ENCODE measurements at regions not wholly inside any gene's neighbourhood (a gene's known extent, or its start where the extent isn't known, plus 50 kb on each side); places are given as distances from the start of the nearest gene placed in this dataset.

- TF ChIP-seq MEF2A (IDR thresholded peaks at IDR 0.05; ENCODE audit: borderline replicate concordance, low read depth) (no peak), RFX5 (IDR thresholded peaks at IDR 0.05; ENCODE audit: low read length) (no peak), YY1 (IDR thresholded peaks at IDR 0.05; ENCODE audit: low read depth) (no peak), EZH2phosphoT487 (IDR thresholded peaks at IDR 0.05; ENCODE audit: borderline replicate concordance, low read depth) (no peak), IRF3 (IDR thresholded peaks at IDR 0.05; ENCODE audit: low read depth, low read length) (no peak)
Measured at GRCh38 chr9:16179566-16179965, 626.7 kb downstream of the CCDC171 start (continued).

- POLR2A ChIA-PET, result no interaction called here
- H3K4me2 ChIP-seq, result no peak overlapping the region
- no peak for TF ChIP-seq SIN3A (IDR thresholded peaks at IDR 0.05; ENCODE audit: borderline replicate concordance, low read depth, low read length)
- no peak for TF ChIP-seq FOXM1 (IDR thresholded peaks at IDR 0.05; ENCODE audit: low read depth)
Measured at GRCh38 chr9:16180091-16180490, 627.2 kb downstream of the CCDC171 start.

GRCh38 chr9:16180546-16180945, 627.7 kb downstream of the CCDC171 start:
- DNase-seq, result no peak
- no peak overlapping the region for H3K4me2 ChIP-seq

More at GRCh38 chr9:16180091-16180490, 627.2 kb downstream of the CCDC171 start:
- peak overlapping the region in 1 of 2 experiments; percentile 45; a peak in 1 of 4 replicates for H3K27ac ChIP-seq (ENCODE audit: low read depth in 2 of 2, low read length in 1 of 2)
- no peaks in the 10 kb centered on the region for H3K4me1 ChIP-seq (ENCODE audit: control insufficient read depth in 1 of 2, insufficient read depth in 2 of 2, low read depth in 1 of 2, low read length in 1 of 2)
- peak overlapping the region; percentile 37; the same call in 1 of the 2 replicates for H2AFZ ChIP-seq (ENCODE audit: low read depth)
- no peaks in the 10 kb centered on the region for H3K36me3 ChIP-seq (replicated peaks in 1 of 2; ENCODE audit: control insufficient read depth in 1 of 2, insufficient read depth in 2 of 2, low read length in 1 of 2)
- H3K9ac ChIP-seq, result no peak overlapping the region; the same call in 1 of the 2 replicates
- H3K9me3 ChIP-seq, result no peaks in the 10 kb centered on the region
- no peaks in the 10 kb centered on the region for H3K9me2 ChIP-seq
- no peaks in the 10 kb centered on the region for H3K79me2 ChIP-seq (ENCODE audit: insufficient read depth)
- CTCF ChIA-PET, result interaction anchor here (1.1 to 1.4 kb wide), 4 partner anchors 11 to 22 kb away, joined by 3 to 4 read pairs (median 4); no protein-coding TSS in a partner anchor
- no peak overlapping the region for H3K4me3 ChIP-seq (ENCODE audit: low read depth in 2 of 2, low read length in 1 of 2)
- H3K27me3 ChIP-seq (ENCODE audit: insufficient read depth), result no peaks in the 10 kb centered on the region
- H4K20me1 ChIP-seq (ENCODE audit: insufficient read depth), result no peaks in the 10 kb centered on the region
- no peak for DNase-seq
- H3F3A ChIP-seq (replicated peaks; ENCODE audit: insufficient read depth), result no peaks in the 10 kb centered on the region
- WGBS (ENCODE audit: low lambda C conversion rate), result 84% methylated on average over 1 of the region's 1 CpG

GRCh38 chr9:16181539-16181938, 628.7 kb downstream of the CCDC171 start:
- no peak for DNase-seq
- ChIA-PET CTCF (no interaction called here), POLR2A (no interaction called here)
- Histone ChIP-seq H3K4me1 (ENCODE audit: control insufficient read depth in 1 of 2, insufficient read depth in 2 of 2, low read depth in 1 of 2, low read length in 1 of 2) (no peaks in the 10 kb centered on the region), H3K4me3 (ENCODE audit: low read depth in 2 of 2, low read length in 1 of 2) (no peak overlapping the region), H3K4me2 (no peak overlapping the region), H3K9ac (no peak overlapping the region), H3K27ac (ENCODE audit: low read depth in 2 of 2, low read length in 1 of 2) (no peak overlapping the region), H3K9me3 (no peaks in the 10 kb centered on the region), H3K79me2 (ENCODE audit: insufficient read depth) (no peaks in the 10 kb centered on the region), H3F3A (replicated peaks; ENCODE audit: insufficient read depth) (no peaks in the 10 kb centered on the region), H3K27me3 (ENCODE audit: insufficient read depth) (no peaks in the 10 kb centered on the region), H2AFZ (ENCODE audit: low read depth) (peak overlapping the region; percentile 71), H4K20me1 (ENCODE audit: insufficient read depth) (no peaks in the 10 kb centered on the region), H3K36me3 (replicated peaks in 1 of 2; ENCODE audit: control insufficient read depth in 1 of 2, insufficient read depth in 2 of 2, low read length in 1 of 2) (no peaks in the 10 kb centered on the region), H3K9me2 (no peaks in the 10 kb centered on the region)
- 98% methylated on average over 3 of the region's 3 CpGs for WGBS (ENCODE audit: low lambda C conversion rate)
- TF ChIP-seq FOXJ3 (CRISPR knock-in tag; IDR thresholded peaks at IDR 0.05) (no peak), RCOR1 (IDR thresholded peaks at IDR 0.05; ENCODE audit: low read length) (no peak), RXRA (IDR thresholded peaks at IDR 0.05; ENCODE audit: borderline replicate concordance, low read depth) (no peak), ZBTB33 (IDR thresholded peaks at IDR 0.05; ENCODE audit: borderline replicate concordance, low read depth) (no peak), FOSL2 (IDR thresholded peaks at IDR 0.05; ENCODE audit: borderline replicate concordance, low read depth) (no peak), TAF1 (IDR thresholded peaks at IDR 0.05; ENCODE audit: borderline replicate concordance, low read depth, low read length) (no peak), MXI1 (IDR thresholded peaks at IDR 0.05; ENCODE audit: low read depth, low read length) (no peak), NRF1 (IDR thresholded peaks at IDR 0.05; ENCODE audit: low read depth, low read length) (no peak), YY1 (IDR thresholded peaks at IDR 0.05; ENCODE audit: low read depth) (no peak), EP300 (IDR thresholded peaks at IDR 0.05; ENCODE audit: borderline replicate concordance in 1 of 2, low read depth in 1 of 2, low read length in 1 of 2) (no peak)

More at GRCh38 chr9:16180546-16180945, 627.7 kb downstream of the CCDC171 start:
- H3K9me2 ChIP-seq, result no peaks in the 10 kb centered on the region
- no peaks in the 10 kb centered on the region for H3F3A ChIP-seq (replicated peaks; ENCODE audit: insufficient read depth)
- H3K9me3 ChIP-seq, result no peaks in the 10 kb centered on the region
- peak overlapping the region in 1 of 2 experiments; percentile 45; a peak in 2 of 4 replicates for H3K27ac ChIP-seq (ENCODE audit: low read depth in 2 of 2, low read length in 1 of 2)
- H2AFZ ChIP-seq (ENCODE audit: low read depth), result peak overlapping the region; percentile 71; the same call in 1 of the 2 replicates
- H3K79me2 ChIP-seq (ENCODE audit: insufficient read depth), result no peaks in the 10 kb centered on the region
- no peak for TF ChIP-seq TEAD4 (IDR thresholded peaks at IDR 0.05; ENCODE audit: borderline replicate concordance, insufficient read depth)
- TF ChIP-seq FOXM1 (IDR thresholded peaks at IDR 0.05; ENCODE audit: low read depth), result no peak
- POLR2A ChIA-PET, result no interaction called here
- CTCF ChIA-PET, result interaction anchor here (1.1 to 1.3 kb wide), 3 partner anchors 12 to 22 kb away, joined by 3 to 4 read pairs (median 4); no protein-coding TSS in a partner anchor
- H4K20me1 ChIP-seq (ENCODE audit: insufficient read depth), result no peaks in the 10 kb centered on the region
- no peaks in the 10 kb centered on the region for H3K36me3 ChIP-seq (replicated peaks in 1 of 2; ENCODE audit: control insufficient read depth in 1 of 2, insufficient read depth in 2 of 2, low read length in 1 of 2)
- H3K4me3 ChIP-seq (ENCODE audit: low read depth in 2 of 2, low read length in 1 of 2), result no peak overlapping the region
- H3K27me3 ChIP-seq (ENCODE audit: insufficient read depth), result no peaks in the 10 kb centered on the region
- H3K4me1 ChIP-seq (ENCODE audit: control insufficient read depth in 1 of 2, insufficient read depth in 2 of 2, low read depth in 1 of 2, low read length in 1 of 2), result no peaks in the 10 kb centered on the region
- 46% methylated on average over 2 of the region's 2 CpGs for WGBS (ENCODE audit: low lambda C conversion rate)
- no peak overlapping the region; the same call in 1 of the 2 replicates for H3K9ac ChIP-seq

Data from SK-N-SH (cell line).